IMR-90 (cell line): ENCODE measurements at regions not wholly inside any gene's neighbourhood (a gene's known extent, or its start where the extent isn't known, plus 50 kb on each side); places are given as distances from the start of the nearest gene placed in this dataset.
"Not testable (repeated sequence)": the region's sequence is repeated elsewhere in the genome, so short reads cannot be mapped to it uniquely, and the experiment has no call there.

Experiments used
- ATAC-seq: fragments of 200-7000 bp; cut with Tn5 transposase; 2 replicates; pipeline ENCODE4 v1.9.1; 2020; ENCODE audit warnings: low read depth, mild to moderate bottlenecking, moderate library complexity
- BruUV-seq: library from RNA; stranded (reverse); fragments of 400-500 nt; replicated peaks from 2 replicates; lab custom pipeline; 2021; lab: Mats Ljungman, UMichigan
- CTCF ChIA-PET: fragments of 300-600 bp; formaldehyde crosslinking; extraction: SDS; loops from one replicate; lab custom pipeline; 2021; ENCODE audit warnings: antibody characterized with exemption; lab: Yijun Ruan, JAX
- POLR2A ChIA-PET: fragments of 300-600 bp; sonication (Branson Sonifier 250); formaldehyde crosslinking; loops from one replicate; lab custom pipeline; 2022; ENCODE audit warnings: antibody characterized with exemption; ENCODE audit not compliant: unreplicated experiment; lab: Charles Lee
- DNase-seq: peaks from one replicate; pipeline ENCODE4 v3.0.0; 2013
- H2AFZ ChIP-seq: replicated peaks from 2 replicates; pipeline ENCODE3; 2013; ENCODE audit warnings: low read length, mild to moderate bottlenecking; ENCODE audit not compliant: poor library complexity
- H2AK5ac ChIP-seq: 2 replicates; pipeline ENCODE4 v1.6.1; 2013; ENCODE audit warnings: low read depth, low read length, inconsistent platforms
- H2AK9ac ChIP-seq: replicated peaks from 2 replicates; pipeline ENCODE3; 2013; ENCODE audit warnings: mild to moderate bottlenecking, low read depth, low read length, moderate library complexity; ENCODE audit not compliant: poor library complexity
- H2BK120ac ChIP-seq: 2 replicates; pipeline ENCODE4 v1.6.1; 2013; ENCODE audit warnings: low read depth, low read length, inconsistent platforms
- H2BK15ac ChIP-seq: 3 replicates; pipeline ENCODE4 v1.6.1; 2013; ENCODE audit warnings: low read depth, low read length, inconsistent platforms
- H2BK20ac ChIP-seq: 2 replicates; pipeline ENCODE4 v1.6.1; 2013; ENCODE audit warnings: low read depth, mild to moderate bottlenecking, inconsistent platforms, low read length, moderate library complexity
- H2BK5ac ChIP-seq: 2 replicates; pipeline ENCODE4 v1.6.1; 2013; ENCODE audit warnings: mild to moderate bottlenecking, low read depth, low read length, inconsistent platforms; ENCODE audit not compliant: poor library complexity, severe bottlenecking
- H3K14ac ChIP-seq: replicated peaks from 2 replicates; pipeline ENCODE4 v1.6.1; 2013; ENCODE audit warnings: low read depth, low read length, inconsistent platforms
- H3K18ac ChIP-seq: 2 replicates; pipeline ENCODE4 v1.6.1; 2013; ENCODE audit warnings: low read depth, low read length, control low read depth
- H3K23ac ChIP-seq: 2 replicates; pipeline ENCODE4 v1.6.1; 2013; ENCODE audit warnings: low read depth, low read length, inconsistent platforms
- H3K27ac ChIP-seq: 2 replicates; pipeline ENCODE4 v1.5.1; 2013; ENCODE audit warnings: mild to moderate bottlenecking, control low read depth, low read length; ENCODE audit not compliant: insufficient read depth
- H3K27me3 ChIP-seq: 2 replicates; pipeline ENCODE4 v1.6.1; 2013; ENCODE audit warnings: low read length; ENCODE audit not compliant: control insufficient read depth, insufficient read depth
- H3K36me3 ChIP-seq: 2 replicates; pipeline ENCODE4 v1.6.1; 2013; ENCODE audit warnings: low read length, mixed read lengths; ENCODE audit not compliant: control insufficient read depth, insufficient read depth
- H3K4ac ChIP-seq: 2 replicates; pipeline ENCODE4 v1.6.1; 2013; ENCODE audit warnings: low read depth, low read length, inconsistent platforms
- H3K4me1 ChIP-seq: 2 replicates; pipeline ENCODE4 v1.6.1; 2013; ENCODE audit warnings: low read length, mixed read lengths; ENCODE audit not compliant: control insufficient read depth, insufficient read depth
- H3K4me2 ChIP-seq: 2 replicates; pipeline ENCODE4 v1.6.1; 2013; ENCODE audit warnings: low read depth, mild to moderate bottlenecking, control low read depth, low read length, moderate library complexity
- H3K4me3 ChIP-seq: 2 replicates; pipeline ENCODE4 v1.5.1; 2013; ENCODE audit warnings: low read depth, mild to moderate bottlenecking, control low read depth, low read length, moderate library complexity; ENCODE audit not compliant: insufficient read depth
- H3K56ac ChIP-seq: 2 replicates; pipeline ENCODE4 v1.6.1; 2013; ENCODE audit warnings: low read length, inconsistent platforms; ENCODE audit not compliant: insufficient read depth; ENCODE audit errors: extremely low read depth
- H3K79me1 ChIP-seq, 2 experiments: 2 replicates each; pipeline ENCODE4 v1.6.1; 2013; ENCODE audit warnings: low read length in 2 of 2, inconsistent platforms in 1 of 2, low read depth in 1 of 2
- H3K9ac ChIP-seq: 2 replicates; pipeline ENCODE4 v1.6.1; 2013; ENCODE audit warnings: low read depth, low read length, control low read depth
- H3K9me1 ChIP-seq: 2 replicates; pipeline ENCODE4 v1.6.1; 2013; ENCODE audit warnings: low read length, inconsistent platforms; ENCODE audit not compliant: insufficient read depth
- H3K9me3 ChIP-seq: 2 replicates; pipeline ENCODE4 v1.6.1; 2013; ENCODE audit warnings: low read length; ENCODE audit not compliant: control insufficient read depth, insufficient read depth
- H4K20me1 ChIP-seq: 2 replicates; pipeline ENCODE4 v1.6.1; 2013; ENCODE audit warnings: low read length, inconsistent platforms; ENCODE audit not compliant: insufficient read depth
- H4K5ac ChIP-seq: 2 replicates; pipeline ENCODE4 v1.6.1; 2013; ENCODE audit warnings: mild to moderate bottlenecking, low read depth, low read length, control low read depth
- H4K8ac ChIP-seq, 2 experiments: 2 replicates each; pipeline ENCODE4 v1.6.1; 2013; ENCODE audit warnings: low read depth in 2 of 2, low read length in 2 of 2, control low read depth in 1 of 2, inconsistent platforms in 1 of 2
- H4K91ac ChIP-seq: 2 replicates; pipeline ENCODE4 v1.6.1; 2013; ENCODE audit warnings: low read depth, low read length, inconsistent platforms; ENCODE audit not compliant: insufficient read depth
- WGBS, 2 experiments: methylation state at CpG; one replicate each; pipeline versions ENCODE4 v1.1.5 to v1.1.7; 2013; ENCODE audit warnings: missing lambda C conversion rate in 2 of 2; ENCODE audit not compliant: insufficient read length in 1 of 2; ENCODE audit errors: extremely low coverage in 2 of 2; 5-methylcytosine and 5-hydroxymethylcytosine counted together
- dilution Hi-C: fragments of 300-500 bp; cut with HindIII; formaldehyde crosslinking; loops from one replicate; pipeline ENCODE4 v1.14.3; 2018; ENCODE audit warnings: low sequenced_read_pairs; ENCODE audit not compliant: unreplicated experiment
- in situ Hi-C: fragments of 300-500 bp; cut with MboI; formaldehyde crosslinking; loops from 3 replicates; pipeline ENCODE4 v1.14.3; 2019; ENCODE audit warnings: low sequenced_read_pairs, inconsistent platforms, mixed read lengths
- intact Hi-C: fragments of 100-400 bp; cut with micrococcal nuclease; formaldehyde crosslinking; loops from 2 replicates; pipeline ENCODE4 v1.10.0; 2022

DNA sequence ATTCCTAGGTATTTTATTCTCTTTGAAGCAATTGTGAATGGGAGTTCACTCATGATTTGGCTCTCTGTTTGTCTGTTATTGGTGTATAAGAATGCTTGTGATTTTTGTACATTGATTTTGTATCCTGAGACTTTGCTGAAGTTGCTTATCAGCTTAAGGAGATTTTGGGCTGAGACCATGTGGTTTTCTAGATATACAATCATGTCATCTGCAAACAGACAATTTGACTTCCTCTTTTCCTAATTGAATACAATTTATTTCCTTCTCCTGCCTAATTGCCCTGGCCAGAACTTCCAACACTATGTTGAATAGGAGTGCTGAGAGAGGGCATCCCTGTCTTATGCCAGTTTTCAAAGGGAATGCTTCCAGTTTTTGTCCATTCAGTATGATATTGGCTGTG is 137.3 kb downstream of the PLPPR4 start:
- dilution Hi-C loops, CTCF ChIA-PET, DNase-seq: not testable (repeated sequence)

DNA sequence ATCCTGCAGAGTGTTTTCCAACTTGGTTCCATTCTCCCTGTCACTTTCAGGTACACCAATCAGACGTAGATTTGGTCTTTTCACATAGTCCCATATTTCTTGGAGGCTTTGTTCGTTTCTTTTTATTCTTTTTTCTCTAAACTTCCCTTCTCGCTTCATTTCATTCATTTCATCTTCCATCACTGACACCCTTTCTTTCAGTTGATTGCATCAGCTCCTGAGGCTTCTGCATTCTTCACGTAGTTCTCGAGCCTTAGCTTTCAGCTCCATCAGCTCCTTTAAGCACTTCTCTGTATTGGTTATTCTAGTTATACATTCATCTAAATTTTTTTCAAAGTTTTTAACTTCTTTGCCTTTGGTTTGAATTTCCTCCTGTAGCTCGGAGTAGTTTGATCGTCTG is 140.1 kb downstream of the PLPPR4 start:
- WGBS, 2 experiments = no CpG with 5 or more reads among the region's 7 CpGs
- dilution Hi-C loops, CTCF ChIA-PET, H3K56ac ChIP-seq, H3K79me1 ChIP-seq, H3K4ac ChIP-seq, H3K27ac ChIP-seq, ATAC-seq, H4K20me1 ChIP-seq, H3K9me1 ChIP-seq, DNase-seq, H3K14ac ChIP-seq, H3K4me3 ChIP-seq, H2AK5ac ChIP-seq, H3K4me1 ChIP-seq, H4K5ac ChIP-seq, H2BK20ac ChIP-seq, in situ Hi-C loops, H4K91ac ChIP-seq, H2BK5ac ChIP-seq, POLR2A ChIA-PET, H3K36me3 ChIP-seq, H3K4me2 ChIP-seq, H2BK15ac ChIP-seq, H3K9ac ChIP-seq, H4K8ac ChIP-seq, H3K9me3 ChIP-seq, H3K23ac ChIP-seq, intact Hi-C loops, BruUV-seq, H2BK120ac ChIP-seq, H3K18ac ChIP-seq, H2AFZ ChIP-seq, H2AK9ac ChIP-seq, H3K27me3 ChIP-seq: not testable (repeated sequence)

More for the DNA sequence above, 137.3 kb downstream of the PLPPR4 start:
- H4K91ac ChIP-seq, H2BK15ac ChIP-seq, H2BK20ac ChIP-seq, H3K4me1 ChIP-seq, H3K27me3 ChIP-seq, H3K4me3 ChIP-seq, H3K9ac ChIP-seq, H4K5ac ChIP-seq, H3K9me1 ChIP-seq, H3K4me2 ChIP-seq, H2AK9ac ChIP-seq, H4K8ac ChIP-seq, H2AK5ac ChIP-seq, H3K36me3 ChIP-seq, H3K4ac ChIP-seq, H2AFZ ChIP-seq, H3K23ac ChIP-seq, H3K18ac ChIP-seq, H3K9me3 ChIP-seq, H2BK5ac ChIP-seq, H3K79me1 ChIP-seq, H3K27ac ChIP-seq, ATAC-seq, in situ Hi-C loops, H3K14ac ChIP-seq, H3K56ac ChIP-seq, H2BK120ac ChIP-seq, H4K20me1 ChIP-seq, BruUV-seq, intact Hi-C loops, POLR2A ChIA-PET: not testable (repeated sequence)
